ENCODE measurements at regions not wholly inside any gene's neighbourhood (a gene's known extent, or its start where the extent isn't known, plus 50 kb on each side); places are given as distances from the start of the nearest gene placed in this dataset.

DNA sequence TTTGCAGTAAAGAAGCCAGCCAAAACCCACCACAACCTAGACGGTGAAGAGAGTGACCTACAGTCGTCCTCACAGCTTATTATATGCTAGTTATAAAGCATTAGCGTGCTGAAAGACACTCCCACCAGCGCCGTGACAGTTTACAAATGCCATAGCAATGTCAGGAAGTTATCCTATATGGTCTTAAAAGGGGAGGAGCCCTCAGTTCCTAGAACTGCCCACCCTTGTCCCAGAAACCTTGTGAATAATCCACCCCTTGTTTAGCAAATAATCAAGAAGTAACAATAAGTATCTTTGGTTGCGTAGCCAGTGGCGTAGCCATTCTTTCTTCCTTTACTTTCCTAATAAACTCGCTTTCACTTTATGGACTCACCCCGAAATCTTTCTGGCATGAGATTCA, 227.9 kb upstream of the ARGLU1 start:
- Mint-ChIP-seq H3K9me3 (no peaks in the 10 kb centered on the region), H3K36me3 (ENCODE audit: low read depth) (no peaks in the 10 kb centered on the region), H3K4me3 (peak overlapping the region; percentile 44), H3K4me1 (ENCODE audit: low read depth) (peaks cover 4% of the 10 kb centered on the region), H3K27me3 (peaks cover 20% of the 10 kb centered on the region), H3K27ac (no peak overlapping the region)
- DNase-seq, result no peak

- Mint-ChIP-seq H3K9me3 (no peaks in the 10 kb centered on the region), H3K4me1 (ENCODE audit: low read depth) (peaks cover 4% of the 10 kb centered on the region), H3K27me3 (peaks cover 14% of the 10 kb centered on the region), H3K4me3 (no peak overlapping the region), H3K36me3 (ENCODE audit: low read depth) (no peaks in the 10 kb centered on the region), H3K27ac (no peak overlapping the region)
- no peak for DNase-seq
Measured at GRCh38 chr13:106794117-106794516, 226.2 kb upstream of the ARGLU1 start.

DNA sequence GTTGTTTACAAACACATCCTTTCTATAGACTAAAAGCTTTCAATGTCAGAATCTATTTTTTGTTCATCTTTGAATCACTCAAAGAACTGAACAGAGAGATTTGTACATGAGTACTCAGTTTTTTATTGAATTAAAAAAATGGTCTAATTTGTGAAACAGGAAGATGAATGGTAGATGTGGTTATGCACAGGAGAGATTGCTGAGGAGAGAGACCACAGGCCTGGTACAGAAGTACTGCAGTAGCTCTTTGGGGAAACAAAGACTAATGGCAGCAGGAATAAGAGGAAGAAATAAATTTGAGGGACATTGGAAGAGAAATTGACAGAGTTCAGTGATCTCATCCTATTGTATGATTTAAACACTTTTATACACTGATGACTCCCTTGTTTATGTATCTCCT, 222.0 kb upstream of the ARGLU1 start:
- peaks cover 3% of the 10 kb centered on the region for H3K27me3 Mint-ChIP-seq
- H3K27ac Mint-ChIP-seq, result no peak overlapping the region
- H3K36me3 Mint-ChIP-seq (ENCODE audit: low read depth), result no peaks in the 10 kb centered on the region
- DNase-seq, result no peak
- no peaks in the 10 kb centered on the region for H3K9me3 Mint-ChIP-seq
- no peaks in the 10 kb centered on the region for H3K4me1 Mint-ChIP-seq (ENCODE audit: low read depth)
- H3K4me3 Mint-ChIP-seq, result no peak overlapping the region

GRCh38 chr13:106786006-106786563, 218.1 kb upstream of the ARGLU1 start:
- no peak for DNase-seq
- no peak overlapping the region for H3K27ac Mint-ChIP-seq
- no peak overlapping the region for H3K4me3 Mint-ChIP-seq
- no peaks in the 10 kb centered on the region for H3K27me3 Mint-ChIP-seq
- H3K36me3 Mint-ChIP-seq (ENCODE audit: low read depth), result no peaks in the 10 kb centered on the region
- H3K9me3 Mint-ChIP-seq, result no peaks in the 10 kb centered on the region
- no peaks in the 10 kb centered on the region for H3K4me1 Mint-ChIP-seq (ENCODE audit: low read depth)

DNA sequence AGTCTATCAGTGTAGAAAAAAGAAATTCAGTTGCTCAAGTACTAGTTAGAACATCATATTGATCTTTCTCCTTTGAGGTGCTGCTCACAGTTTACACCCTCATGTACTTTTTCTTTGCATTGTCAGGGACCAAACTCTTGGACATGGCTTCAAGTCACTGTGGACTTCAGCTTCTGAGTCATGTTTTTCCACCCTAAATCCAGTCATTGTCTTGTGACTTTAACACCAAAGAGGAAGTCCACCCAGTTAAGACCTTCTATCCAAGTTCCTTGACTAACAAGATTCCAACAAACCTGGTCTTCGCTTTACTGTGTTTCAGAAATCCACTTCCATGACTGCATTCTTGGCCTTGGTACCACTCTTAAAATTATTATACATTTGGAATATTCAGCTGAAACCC, 206.7 kb upstream of the ARGLU1 start:
- no peaks in the 10 kb centered on the region for H3K4me1 Mint-ChIP-seq (ENCODE audit: low read depth)
- no peak overlapping the region for H3K27ac Mint-ChIP-seq
- no peaks in the 10 kb centered on the region for H3K27me3 Mint-ChIP-seq
- no peak overlapping the region for H3K4me3 Mint-ChIP-seq
- H3K36me3 Mint-ChIP-seq (ENCODE audit: low read depth), result no peaks in the 10 kb centered on the region
- DNase-seq, result no peak
- H3K9me3 Mint-ChIP-seq, result no peaks in the 10 kb centered on the region

DNA sequence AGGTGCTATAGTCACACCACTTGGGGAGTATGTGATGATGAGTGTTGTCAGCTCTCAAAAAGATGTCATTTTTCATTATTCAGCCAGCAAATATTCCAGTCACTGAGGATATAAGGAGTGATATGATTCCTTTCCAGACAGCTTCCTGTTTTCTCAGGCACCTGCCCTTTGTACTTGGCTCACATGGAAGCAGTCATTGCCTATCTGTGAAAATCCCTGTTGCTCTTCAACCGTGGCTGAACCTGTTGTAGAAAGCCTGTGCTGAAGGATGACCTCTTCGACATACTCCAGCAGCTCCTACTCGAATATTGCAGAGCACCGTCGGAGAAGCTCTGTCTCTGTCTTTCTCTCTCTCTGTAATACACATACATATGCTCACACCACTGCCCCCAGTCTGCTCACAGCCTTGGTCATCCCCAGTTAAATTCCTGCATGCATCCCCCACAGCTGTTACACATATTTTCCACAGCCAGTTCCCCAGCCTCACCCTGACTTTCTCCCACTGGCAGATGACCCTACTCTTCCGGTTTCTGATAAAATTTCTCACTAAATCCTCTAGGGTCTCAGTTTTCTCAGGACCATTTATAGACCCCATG, 204.2 kb upstream of the ARGLU1 start:
- Mint-ChIP-seq H3K27ac (no peak overlapping the region), H3K4me1 (ENCODE audit: low read depth) (no peaks in the 10 kb centered on the region), H3K4me3 (no peak overlapping the region), H3K27me3 (no peaks in the 10 kb centered on the region), H3K36me3 (ENCODE audit: low read depth) (no peaks in the 10 kb centered on the region), H3K9me3 (peaks cover 4% of the 10 kb centered on the region)
- no peak for DNase-seq

- no peaks in the 10 kb centered on the region for H3K27me3 Mint-ChIP-seq
- H3K27ac Mint-ChIP-seq, result no peak overlapping the region
- no peak for DNase-seq
- no peak overlapping the region for H3K4me3 Mint-ChIP-seq
- no peaks in the 10 kb centered on the region for H3K36me3 Mint-ChIP-seq (ENCODE audit: low read depth)
- no peaks in the 10 kb centered on the region for H3K4me1 Mint-ChIP-seq (ENCODE audit: low read depth)
- H3K9me3 Mint-ChIP-seq, result peaks cover 4% of the 10 kb centered on the region
Measured at GRCh38 chr13:106768991-106769390, 201.1 kb upstream of the ARGLU1 start.

DNA sequence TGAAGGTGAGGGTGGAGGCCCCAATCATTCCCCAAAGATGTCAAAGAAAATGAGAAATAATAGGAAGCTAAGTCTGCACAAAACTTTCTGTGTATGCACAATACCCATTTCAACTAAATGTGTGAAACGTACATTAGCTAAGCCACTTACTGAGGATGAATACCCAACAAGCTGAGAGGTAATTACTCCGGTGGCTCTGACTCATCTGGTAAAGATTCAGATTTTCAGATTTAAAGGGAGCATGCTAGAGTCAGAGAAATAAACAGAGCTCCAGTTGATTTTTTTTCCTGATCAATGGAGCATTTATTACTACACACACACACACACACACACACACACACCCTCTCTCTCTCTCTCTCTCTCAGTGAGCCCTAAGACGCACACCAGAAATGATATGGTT, 194.8 kb upstream of the ARGLU1 start:
- peaks cover 2% of the 10 kb centered on the region for H3K9me3 Mint-ChIP-seq
- no peak overlapping the region for H3K4me3 Mint-ChIP-seq
- no peaks in the 10 kb centered on the region for H3K36me3 Mint-ChIP-seq (ENCODE audit: low read depth)
- no peaks in the 10 kb centered on the region for H3K4me1 Mint-ChIP-seq (ENCODE audit: low read depth)
- H3K27me3 Mint-ChIP-seq, result no peaks in the 10 kb centered on the region
- DNase-seq, result no peak
- no peak overlapping the region for H3K27ac Mint-ChIP-seq

DNA sequence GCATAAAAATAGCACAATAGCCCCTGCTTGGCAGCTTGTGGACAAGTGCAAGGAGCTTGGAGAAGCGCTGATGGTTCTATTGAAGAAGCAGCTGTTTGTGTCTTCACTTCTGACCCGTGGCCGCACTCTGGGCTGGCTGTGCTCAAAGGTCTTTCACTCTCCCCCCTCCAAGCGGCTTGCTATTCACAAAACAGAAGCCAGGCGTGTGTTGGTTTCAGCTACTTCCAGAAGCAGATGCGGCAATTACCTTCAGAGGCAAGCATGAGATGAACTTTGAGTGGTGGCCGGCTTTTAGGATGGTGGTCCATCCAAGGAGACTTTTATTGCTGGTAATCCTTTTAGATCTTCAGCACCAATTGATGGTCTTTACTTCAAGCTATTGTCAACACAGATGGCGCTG, 188.5 kb upstream of the ARGLU1 start:
- Mint-ChIP-seq H3K27me3 (peaks cover 6% of the 10 kb centered on the region), H3K4me3 (no peak overlapping the region), H3K4me1 (ENCODE audit: low read depth) (peaks cover 2% of the 10 kb centered on the region), H3K27ac (no peak overlapping the region), H3K36me3 (ENCODE audit: low read depth) (no peaks in the 10 kb centered on the region), H3K9me3 (no peaks in the 10 kb centered on the region)
- no peak for DNase-seq

DNA sequence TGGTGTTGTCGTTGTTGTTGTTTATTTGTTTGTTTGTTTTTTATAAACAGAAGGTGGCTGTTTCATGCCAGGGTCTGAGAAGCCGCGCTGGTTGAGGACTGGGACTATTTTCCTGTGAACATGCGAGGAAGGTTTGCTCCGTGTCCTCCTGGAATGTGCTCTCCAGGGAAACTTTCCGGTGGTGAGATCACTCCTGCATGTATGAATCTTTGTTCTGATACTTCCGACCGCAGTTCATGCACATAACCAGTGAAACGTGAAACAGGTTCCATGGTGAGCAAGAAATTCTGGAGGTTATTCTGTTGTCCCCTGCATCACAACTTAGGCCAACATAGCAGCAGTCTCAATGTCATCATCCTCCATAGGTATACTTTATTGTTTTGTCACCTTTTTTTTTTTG, 187.6 kb upstream of the ARGLU1 start:
- H3K36me3 Mint-ChIP-seq (ENCODE audit: low read depth), result no peaks in the 10 kb centered on the region
- H3K27me3 Mint-ChIP-seq, result peaks cover 6% of the 10 kb centered on the region
- no peak overlapping the region for H3K4me3 Mint-ChIP-seq
- H3K4me1 Mint-ChIP-seq (ENCODE audit: low read depth), result peaks cover 2% of the 10 kb centered on the region
- no peaks in the 10 kb centered on the region for H3K9me3 Mint-ChIP-seq
- DNase-seq, result no peak
- no peak overlapping the region for H3K27ac Mint-ChIP-seq

- DNase-seq, result no peak
- H3K4me1 Mint-ChIP-seq (ENCODE audit: low read depth), result peaks cover 2% of the 10 kb centered on the region
- peaks cover 6% of the 10 kb centered on the region for H3K27me3 Mint-ChIP-seq
- no peak overlapping the region for H3K4me3 Mint-ChIP-seq
- no peaks in the 10 kb centered on the region for H3K36me3 Mint-ChIP-seq (ENCODE audit: low read depth)
- H3K27ac Mint-ChIP-seq, result no peak overlapping the region
- no peaks in the 10 kb centered on the region for H3K9me3 Mint-ChIP-seq
Measured at GRCh38 chr13:106753251-106753650, 185.3 kb upstream of the ARGLU1 start.

DNA sequence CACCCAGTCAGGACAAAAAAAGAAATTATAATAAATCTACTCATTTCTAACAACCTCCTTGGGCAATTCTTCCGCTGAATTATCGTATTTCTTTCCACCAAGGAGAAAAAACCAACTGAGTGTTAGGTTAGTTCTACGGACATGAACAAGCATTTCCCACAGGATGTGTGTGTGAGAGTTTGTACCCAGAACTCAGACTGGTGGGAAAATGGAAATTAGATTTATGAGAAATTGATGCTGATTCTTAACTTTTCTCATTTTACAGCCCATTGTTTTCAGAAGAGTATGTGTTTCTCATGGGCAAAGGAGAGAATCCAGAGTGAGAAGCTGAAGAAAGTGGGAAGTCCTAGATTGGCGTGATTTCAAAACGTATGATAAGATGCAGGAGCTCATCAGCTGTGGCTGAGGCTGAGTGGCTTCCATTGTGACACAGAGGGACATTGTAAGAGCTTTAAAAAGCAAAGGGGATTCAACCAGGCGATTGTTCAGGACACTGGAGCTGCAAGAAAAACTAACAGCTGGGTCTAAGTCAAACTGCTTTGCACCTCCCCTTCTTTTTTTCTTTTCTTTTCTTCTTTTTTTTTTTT, 184.7 kb upstream of the ARGLU1 start:
- peaks cover 2% of the 10 kb centered on the region for H3K4me1 Mint-ChIP-seq (ENCODE audit: low read depth)
- peaks cover 1% of the 10 kb centered on the region for H3K9me3 Mint-ChIP-seq

GRCh38 chr13:106748785-106749184, 180.8 kb upstream of the ARGLU1 start:
- H3K4me1 Mint-ChIP-seq (ENCODE audit: low read depth), result peaks cover 2% of the 10 kb centered on the region
- H3K27me3 Mint-ChIP-seq, result peaks cover 6% of the 10 kb centered on the region
- no peak overlapping the region for H3K4me3 Mint-ChIP-seq
- H3K36me3 Mint-ChIP-seq (ENCODE audit: low read depth), result no peaks in the 10 kb centered on the region
- DNase-seq, result no peak
- peaks cover 3% of the 10 kb centered on the region for H3K9me3 Mint-ChIP-seq
- H3K27ac Mint-ChIP-seq, result no peak overlapping the region

More for the DNA sequence above, 184.7 kb upstream of the ARGLU1 start:
- Mint-ChIP-seq H3K27ac (no peak overlapping the region), H3K27me3 (peaks cover 6% of the 10 kb centered on the region), H3K36me3 (ENCODE audit: low read depth) (no peaks in the 10 kb centered on the region), H3K4me3 (no peak overlapping the region)
- DNase-seq, result no peak

GRCh38 chr13:106744516-106744915, 176.6 kb upstream of the ARGLU1 start:
- H3K9me3 Mint-ChIP-seq, result peaks cover 3% of the 10 kb centered on the region
- no peak overlapping the region for H3K27ac Mint-ChIP-seq
- no peak overlapping the region for H3K4me3 Mint-ChIP-seq
- H3K36me3 Mint-ChIP-seq (ENCODE audit: low read depth), result no peaks in the 10 kb centered on the region
- H3K4me1 Mint-ChIP-seq (ENCODE audit: low read depth), result no peaks in the 10 kb centered on the region
- H3K27me3 Mint-ChIP-seq, result no peaks in the 10 kb centered on the region
- DNase-seq, result no peak

- H3K4me3 Mint-ChIP-seq, result no peak overlapping the region
- no peak for DNase-seq
- H3K9me3 Mint-ChIP-seq, result no peaks in the 10 kb centered on the region
- no peak overlapping the region for H3K27ac Mint-ChIP-seq
- no peaks in the 10 kb centered on the region for H3K4me1 Mint-ChIP-seq (ENCODE audit: low read depth)
- no peaks in the 10 kb centered on the region for H3K36me3 Mint-ChIP-seq (ENCODE audit: low read depth)
- H3K27me3 Mint-ChIP-seq, result no peaks in the 10 kb centered on the region
Measured at GRCh38 chr13:106738186-106738678, 170.3 kb upstream of the ARGLU1 start.

All from activated T-cell treated with anti-CD3 and anti-CD28 coated beads, Interleukin-2, amount 50 U/mL, for 24 hours (primary cell).